ENCODE measurements at regions not wholly inside any gene's neighbourhood (a gene's known extent, or its start where the extent isn't known, plus 50 kb on each side); places are given as distances from the start of the nearest gene placed in this dataset.

- DNase-seq = no peak
Measured at GRCh38 chr13:26989261-26989956, 182.2 kb downstream of the USP12 start.

DNA sequence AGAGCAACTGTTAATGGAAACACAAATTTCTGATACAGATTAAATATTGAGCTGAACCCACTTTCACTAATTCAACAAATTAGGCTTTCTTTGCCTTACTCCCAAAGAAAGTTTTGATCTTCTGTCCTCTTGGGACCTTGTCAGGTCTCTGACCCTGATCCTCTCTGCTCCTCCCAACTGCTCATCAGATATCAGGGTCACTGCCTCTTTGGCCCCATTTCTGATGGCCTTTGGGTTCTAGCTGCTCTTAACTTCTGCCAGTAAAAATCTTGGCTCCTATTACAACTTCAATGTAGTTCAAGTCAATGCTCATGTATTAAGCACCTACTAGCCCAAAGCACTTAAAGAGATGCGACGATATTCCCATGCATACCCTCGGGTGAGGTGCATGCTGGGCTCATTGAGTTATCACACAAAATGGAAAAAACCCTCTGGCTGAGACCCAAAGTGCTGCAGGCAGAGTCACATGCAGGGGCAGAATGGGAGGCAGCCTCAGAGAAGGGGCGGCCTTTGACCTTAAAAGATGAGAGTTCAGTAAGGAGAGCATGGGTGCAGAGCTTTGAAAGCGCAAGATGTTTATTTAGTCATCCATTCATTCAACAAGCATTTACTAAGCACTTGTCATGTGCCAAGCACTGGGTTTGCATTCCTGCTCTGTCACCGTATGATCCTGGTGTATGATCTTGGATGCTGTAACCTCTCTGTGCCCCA lies 183.4 kb downstream of the USP12 start:
- DNase-seq = no peak

GRCh38 chr13:26987486-26988013 lies 184.1 kb downstream of the USP12 start:
- no peak for DNase-seq

DNA sequence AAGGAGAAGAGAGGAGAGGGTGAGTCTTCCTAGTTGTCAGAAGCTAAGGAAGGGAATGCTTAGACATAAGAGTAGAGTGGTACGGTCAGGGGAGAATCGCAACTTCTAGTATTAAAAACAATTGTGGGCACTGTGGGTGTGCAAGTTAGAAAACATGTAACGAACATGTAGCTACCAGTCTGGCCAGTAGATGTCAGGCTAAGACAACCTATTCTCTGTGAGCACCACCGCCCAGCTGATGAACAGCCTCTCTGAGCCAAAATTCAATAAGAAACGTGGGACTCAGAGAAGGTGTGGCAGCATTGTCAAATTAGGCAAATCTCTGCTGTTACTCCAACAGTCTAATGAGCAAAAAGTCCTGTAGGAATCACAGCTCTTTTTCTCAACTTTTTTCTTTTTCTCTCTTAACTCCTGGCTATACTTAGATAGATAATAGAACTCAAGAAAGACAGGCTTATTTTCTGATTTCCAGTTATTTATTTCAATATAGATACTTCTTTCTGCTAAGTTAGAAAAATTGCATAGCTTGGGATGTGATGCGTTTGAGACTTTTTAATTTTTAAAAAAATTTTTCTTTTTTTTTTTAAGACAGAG lies 186.2 kb downstream of the USP12 start:
- peak; percentile 72 for DNase-seq

- no peak for DNase-seq
Measured at GRCh38 chr13:26984337-26984736, 187.3 kb downstream of the USP12 start.

- no peak for DNase-seq
Measured at GRCh38 chr13:26983543-26984320, 187.9 kb downstream of the USP12 start.

- DNase-seq = no peak
Measured at GRCh38 chr13:26980099-26981031, 191.2 kb downstream of the USP12 start.

- no peak for DNase-seq
Measured at GRCh38 chr13:26979334-26979733, 192.3 kb downstream of the USP12 start.

DNA sequence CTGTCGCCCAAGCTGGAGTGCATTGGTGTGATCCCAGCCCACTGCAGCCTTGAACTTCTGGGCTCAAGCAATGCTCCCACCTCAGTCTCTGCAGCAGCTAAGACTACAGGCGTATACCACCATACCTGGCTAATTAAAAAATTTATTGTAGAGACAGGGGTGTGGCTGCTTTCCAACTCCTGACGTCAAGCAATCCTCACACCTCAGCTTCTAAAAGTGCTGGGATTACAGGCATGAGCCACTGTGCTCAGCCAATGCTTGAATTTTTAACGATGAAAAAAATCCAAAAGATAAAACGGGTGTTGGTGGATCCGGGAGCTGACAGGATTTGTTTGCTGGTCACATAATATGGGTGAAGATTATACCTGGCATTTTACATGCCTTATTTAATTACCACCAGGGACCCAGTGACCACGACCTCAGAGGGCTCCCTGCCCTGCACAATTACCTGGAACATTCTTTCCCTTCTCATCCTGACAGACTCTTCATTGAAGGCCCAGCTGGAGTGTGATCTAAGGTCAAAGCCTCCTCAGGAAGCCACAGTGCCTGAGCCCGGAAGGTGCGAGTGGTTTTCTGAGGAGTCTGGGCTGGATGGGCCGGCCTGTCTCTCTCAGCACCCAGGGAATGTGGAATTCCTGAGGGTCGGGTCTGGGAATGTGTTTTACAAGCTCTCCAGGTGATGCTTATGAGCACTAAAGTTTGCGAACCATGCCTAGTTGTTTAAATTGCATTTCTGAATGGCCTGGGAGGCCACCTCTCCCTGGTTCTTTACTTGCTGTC lies 193.3 kb downstream of the USP12 start:
- no peak for DNase-seq

- no peak for DNase-seq
Measured at GRCh38 chr13:26977541-26977940, 194.1 kb downstream of the USP12 start.

GRCh38 chr13:26976313-26976712 lies 195.3 kb downstream of the USP12 start:
- DNase-seq = no peak

- no peak for DNase-seq
Measured at GRCh38 chr13:26973946-26974345, 197.7 kb downstream of the USP12 start.

- no peak for DNase-seq
Measured at GRCh38 chr13:26973295-26973694, 198.3 kb downstream of the USP12 start.

DNA sequence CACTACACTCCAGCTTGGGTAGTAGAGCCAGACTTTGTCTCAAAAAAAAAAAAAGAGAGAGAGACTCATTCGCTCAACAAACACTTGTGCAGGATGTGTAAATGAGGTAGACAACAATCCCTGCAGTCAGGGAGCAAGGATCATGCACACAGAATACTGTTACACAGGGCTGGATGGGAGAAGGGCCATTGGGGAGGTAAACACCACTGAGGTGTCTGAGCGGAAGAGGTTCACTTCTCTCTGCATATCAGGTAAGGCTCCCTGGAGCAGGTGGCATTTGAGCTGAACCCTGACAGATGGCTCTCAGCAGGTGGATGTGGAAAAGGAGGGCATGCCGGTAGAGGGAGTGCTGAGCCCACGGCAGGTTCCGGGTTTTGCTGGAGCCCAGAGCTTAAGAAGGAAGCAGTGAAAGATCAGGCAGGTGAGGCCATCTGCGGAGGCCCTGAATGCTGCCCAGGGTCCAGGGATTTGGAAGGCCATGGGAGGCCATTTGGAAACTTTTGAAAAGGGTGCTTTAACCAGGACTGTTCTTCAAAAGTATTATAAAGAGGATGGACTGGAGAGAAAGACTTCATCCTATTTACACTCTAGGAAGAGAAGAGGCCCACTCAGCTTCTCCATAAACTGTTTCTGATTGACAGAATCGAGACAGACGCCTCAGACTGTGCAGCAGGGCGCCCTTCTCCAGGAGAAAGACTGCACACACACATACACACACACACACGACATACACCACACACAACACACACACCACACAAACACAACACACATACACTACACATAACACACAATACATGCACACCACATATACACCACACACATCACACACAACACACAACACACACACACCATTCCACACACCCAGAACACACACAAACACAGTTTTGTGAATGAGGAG lies 199.4 kb downstream of the USP12 start:
- peak; percentile 19 for DNase-seq

GRCh38 chr13:26968431-26969341 lies 202.9 kb downstream of the USP12 start:
- no peak for DNase-seq

GRCh38 chr13:26967119-26968038 lies 204.2 kb downstream of the USP12 start:
- DNase-seq = no peak

- no peak for DNase-seq
Measured at GRCh38 chr13:26966701-26967080, 204.9 kb downstream of the USP12 start.

Data from activated CD8-positive, alpha-beta memory T cell treated with anti-CD3 and anti-CD28 coated beads, Interleukin-2, amount 50 U/mL, for 4 hours (primary cell).